NCI-H460 (cell line): ENCODE measurements at regions not wholly inside any gene's neighbourhood (a gene's known extent, or its start where the extent isn't known, plus 50 kb on each side); places are given as distances from the start of the nearest gene placed in this dataset.
"Not testable (repeated sequence)": the region's sequence is repeated elsewhere in the genome, so short reads cannot be mapped to it uniquely, and the experiment has no call there.

Experiments
- DNase-seq: peaks from one replicate; pipeline ENCODE4 v3.0.0-alpha.2; 2016; ENCODE audit warnings: low read depth; ENCODE audit errors: extremely low read depth

- no peak for DNase-seq
These were observed 144.9 kb upstream of the PELI2 start for GRCh38 chr14:55973285-55973800.

GRCh38 chr14:55973911-55974630 is 144.1 kb upstream of the PELI2 start:
- no peak for DNase-seq

- DNase-seq = no peak
These were observed 142.8 kb upstream of the PELI2 start for GRCh38 chr14:55975281-55975910.

- DNase-seq = no peak
These were observed 142.0 kb upstream of the PELI2 start for GRCh38 chr14:55976219-55976618.

- DNase-seq = no peak
These were observed 141.6 kb upstream of the PELI2 start for GRCh38 chr14:55976655-55977054.

GRCh38 chr14:55977392-55978150 is 140.6 kb upstream of the PELI2 start:
- DNase-seq = no peak

- no peak for DNase-seq
These were observed 139.1 kb upstream of the PELI2 start for GRCh38 chr14:55979096-55979495.

- DNase-seq = no peak
These were observed 138.4 kb upstream of the PELI2 start for GRCh38 chr14:55979781-55980180.

GRCh38 chr14:55980970-55981369 is 137.2 kb upstream of the PELI2 start:
- no peak for DNase-seq

GRCh38 chr14:55986069-55986468 is 132.1 kb upstream of the PELI2 start:
- DNase-seq = no peak

- no peak for DNase-seq
These were observed 117.4 kb upstream of the PELI2 start for GRCh38 chr14:56000846-56001245.

- DNase-seq = no peak
These were observed 115.9 kb upstream of the PELI2 start for GRCh38 chr14:56002342-56002741.

- DNase-seq = no peak
These were observed 115.2 kb upstream of the PELI2 start for GRCh38 chr14:56002876-56003625.

GRCh38 chr14:56004323-56004722 is 113.9 kb upstream of the PELI2 start:
- DNase-seq = no peak

GRCh38 chr14:56004786-56005185 is 113.4 kb upstream of the PELI2 start:
- DNase-seq = peak; percentile 30

GRCh38 chr14:56005191-56006053 is 112.8 kb upstream of the PELI2 start:
- DNase-seq = peak; percentile 22

GRCh38 chr14:56007491-56007890 is 110.7 kb upstream of the PELI2 start:
- DNase-seq = not testable (repeated sequence)

- no peak for DNase-seq
These were observed 110.1 kb upstream of the PELI2 start for GRCh38 chr14:56008150-56008549.

GRCh38 chr14:56008661-56009060 is 109.5 kb upstream of the PELI2 start:
- DNase-seq = not testable (repeated sequence)

GRCh38 chr14:56023661-56024081 is 94.5 kb upstream of the PELI2 start:
- DNase-seq = no peak
